ENCODE measurements at regions not wholly inside any gene's neighbourhood (a gene's known extent, or its start where the extent isn't known, plus 50 kb on each side); places are given as distances from the start of the nearest gene placed in this dataset.

GRCh38 chr11:116110356-116110755, 606.1 kb upstream of the CADM1 start:
- no peak for DNase-seq

GRCh38 chr11:116109228-116109627, 605.0 kb upstream of the CADM1 start:
- no peak for DNase-seq

GRCh38 chr11:116108161-116108560, 603.9 kb upstream of the CADM1 start:
- no peak for DNase-seq

GRCh38 chr11:116107229-116107628, 603.0 kb upstream of the CADM1 start:
- DNase-seq, result no peak

- DNase-seq, result no peak
Observed at GRCh38 chr11:116104498-116105174, 600.4 kb upstream of the CADM1 start.

GRCh38 chr11:116101902-116102301, 597.7 kb upstream of the CADM1 start:
- no peak for DNase-seq

GRCh38 chr11:116100016-116100415, 595.8 kb upstream of the CADM1 start:
- no peak for DNase-seq

- DNase-seq, result no peak
Observed at GRCh38 chr11:116099541-116099940, 595.3 kb upstream of the CADM1 start.

- peak; percentile 13 for DNase-seq
Observed at GRCh38 chr11:116096272-116096995, 592.2 kb upstream of the CADM1 start.

- no peak for DNase-seq
Observed at GRCh38 chr11:116093481-116094270, 589.5 kb upstream of the CADM1 start.

GRCh38 chr11:116093065-116093464, 588.9 kb upstream of the CADM1 start:
- DNase-seq, result no peak

- no peak for DNase-seq
Observed at GRCh38 chr11:116086426-116086825, 582.2 kb upstream of the CADM1 start.

GRCh38 chr11:116085031-116085635, 580.9 kb upstream of the CADM1 start:
- no peak for DNase-seq

- DNase-seq, result no peak
Observed at GRCh38 chr11:116084511-116084910, 580.3 kb upstream of the CADM1 start.

GRCh38 chr11:116082256-116082655, 578.0 kb upstream of the CADM1 start:
- DNase-seq, result no peak

- DNase-seq, result no peak
Observed at GRCh38 chr11:116079580-116079979, 575.4 kb upstream of the CADM1 start.

GRCh38 chr11:116078101-116078591, 573.9 kb upstream of the CADM1 start:
- peak; percentile 31 for DNase-seq

GRCh38 chr11:116077092-116077491, 572.9 kb upstream of the CADM1 start:
- DNase-seq, result no peak

- DNase-seq, result no peak
Observed at GRCh38 chr11:116073854-116074837, 569.9 kb upstream of the CADM1 start.

- no peak for DNase-seq
Observed at GRCh38 chr11:116072601-116073410, 568.6 kb upstream of the CADM1 start.
